Body of pancreas (tissue), 4 donors: ENCODE measurements at regions not wholly inside any gene's neighbourhood (a gene's known extent, or its start where the extent isn't known, plus 50 kb on each side); places are given as distances from the start of the nearest gene placed in this dataset.

Experiments used
- POLR2A ChIP-seq, 3 donors: fragments of 450-650 bp; IDR thresholded peaks; one replicate each; pipeline ENCODE4 v1.6.1; 2016; ENCODE audit warnings: antibody characterized with exemption in 3 of 3, mild to moderate bottlenecking in 2 of 3
- TF ChIP-seq, protein P1 (sequence below), 7 experiments: fragments of 450-650 bp in 4 of 7; fragments of 200-600 bp in 3 of 7; sonication (generic) in 3 of 7; IDR thresholded peaks; one replicate each; pipeline ENCODE4 v1.5.1; 2016 to 2019; ENCODE audit warnings: antibody characterized with exemption in 7 of 7

DNA sequence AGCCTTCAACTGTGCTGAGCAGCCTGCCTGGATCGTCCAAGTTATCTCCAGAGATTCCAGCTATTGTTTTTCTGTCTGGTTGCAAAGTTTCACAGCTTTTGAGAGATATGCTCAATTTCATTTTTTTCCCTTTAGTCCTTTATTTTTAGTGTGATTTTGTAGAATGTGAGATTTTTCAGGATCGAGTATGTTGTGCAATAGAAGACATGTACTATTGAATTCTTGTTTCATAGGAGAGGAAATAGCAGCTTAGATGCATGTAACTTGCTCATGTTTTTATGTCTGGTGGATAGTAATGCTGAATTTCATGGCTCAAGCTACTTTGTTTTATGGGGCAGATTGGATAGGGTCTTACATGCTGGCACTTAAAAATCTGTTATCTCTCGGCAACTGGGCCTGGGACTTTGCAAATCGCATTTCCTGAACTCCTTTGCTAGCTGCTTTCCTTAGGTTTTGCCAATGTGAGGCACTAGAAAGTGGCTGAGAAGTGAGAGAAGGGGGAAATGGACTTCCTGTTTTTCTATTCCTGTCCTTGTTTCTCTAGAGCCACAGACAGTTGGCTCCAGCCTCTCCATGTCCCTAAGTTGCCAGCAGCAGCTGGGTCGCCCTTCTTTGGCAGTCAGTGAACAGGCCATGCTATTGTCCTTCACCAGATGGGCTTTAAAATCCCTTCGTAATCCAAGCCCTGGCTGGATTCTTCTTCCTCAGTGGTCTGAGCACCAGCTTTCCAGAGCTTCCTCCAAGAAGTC is 101.4 kb upstream of the PDE4B start:
- no peak for TF ChIP-seq POLR2A (IDR thresholded peaks at IDR 0.05)
- TF ChIP-seq, protein P1, sequence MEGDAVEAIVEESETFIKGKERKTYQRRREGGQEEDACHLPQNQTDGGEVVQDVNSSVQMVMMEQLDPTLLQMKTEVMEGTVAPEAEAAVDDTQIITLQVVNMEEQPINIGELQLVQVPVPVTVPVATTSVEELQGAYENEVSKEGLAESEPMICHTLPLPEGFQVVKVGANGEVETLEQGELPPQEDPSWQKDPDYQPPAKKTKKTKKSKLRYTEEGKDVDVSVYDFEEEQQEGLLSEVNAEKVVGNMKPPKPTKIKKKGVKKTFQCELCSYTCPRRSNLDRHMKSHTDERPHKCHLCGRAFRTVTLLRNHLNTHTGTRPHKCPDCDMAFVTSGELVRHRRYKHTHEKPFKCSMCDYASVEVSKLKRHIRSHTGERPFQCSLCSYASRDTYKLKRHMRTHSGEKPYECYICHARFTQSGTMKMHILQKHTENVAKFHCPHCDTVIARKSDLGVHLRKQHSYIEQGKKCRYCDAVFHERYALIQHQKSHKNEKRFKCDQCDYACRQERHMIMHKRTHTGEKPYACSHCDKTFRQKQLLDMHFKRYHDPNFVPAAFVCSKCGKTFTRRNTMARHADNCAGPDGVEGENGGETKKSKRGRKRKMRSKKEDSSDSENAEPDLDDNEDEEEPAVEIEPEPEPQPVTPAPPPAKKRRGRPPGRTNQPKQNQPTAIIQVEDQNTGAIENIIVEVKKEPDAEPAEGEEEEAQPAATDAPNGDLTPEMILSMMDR (IDR thresholded peaks at IDR 0.05), result no peak
